H9 (cell line): ENCODE measurements at regions not wholly inside any gene's neighbourhood (a gene's known extent, or its start where the extent isn't known, plus 50 kb on each side); places are given as distances from the start of the nearest gene placed in this dataset.

ENCODE experiments used
- DNase-seq: peaks from one replicate; pipeline ENCODE4 v3.0.0-alpha.2; 2017
- H2AFZ ChIP-seq: one replicate; pipeline ENCODE4 v1.6.1; 2013; ENCODE audit warnings: mild to moderate bottlenecking, low read length, control low read depth, moderate library complexity
- H2AK5ac ChIP-seq: 2 replicates; pipeline ENCODE4 v1.6.1; 2013; ENCODE audit warnings: low read length, control low read depth, mixed read lengths; ENCODE audit not compliant: insufficient read length
- H2BK120ac ChIP-seq: one replicate; pipeline ENCODE4 v1.6.1; 2013; ENCODE audit warnings: low read depth, mild to moderate bottlenecking, low read length, control low read depth, inconsistent platforms; ENCODE audit not compliant: poor library complexity, severe bottlenecking
- H2BK12ac ChIP-seq: 2 replicates; pipeline ENCODE4 v1.6.1; 2013; ENCODE audit warnings: low read length, control low read depth, mixed read lengths, low read depth; ENCODE audit not compliant: insufficient read length
- H2BK15ac ChIP-seq: 2 replicates; pipeline ENCODE4 v1.6.1; 2013; ENCODE audit warnings: low read depth, low read length, control low read depth
- H2BK20ac ChIP-seq: one replicate; pipeline ENCODE4 v1.6.1; 2013; ENCODE audit warnings: low read depth, mild to moderate bottlenecking, low read length, control low read depth, inconsistent platforms; ENCODE audit not compliant: poor library complexity, severe bottlenecking
- H2BK5ac ChIP-seq: 2 replicates; pipeline ENCODE4 v1.6.1; 2013; ENCODE audit warnings: low read length, control low read depth, mixed read lengths; ENCODE audit not compliant: insufficient read length
- H3K14ac ChIP-seq: 2 replicates; pipeline ENCODE4 v1.6.1; 2013; ENCODE audit warnings: low read length, control low read depth; ENCODE audit not compliant: insufficient read depth
- H3K18ac ChIP-seq: 2 replicates; pipeline ENCODE4 v1.6.1; 2013; ENCODE audit warnings: low read depth, mild to moderate bottlenecking, mixed read lengths, low read length, control low read depth; ENCODE audit not compliant: insufficient read length
- H3K23ac ChIP-seq: 2 replicates; pipeline ENCODE4 v1.6.1; 2013; ENCODE audit warnings: low read length, control low read depth, mixed read lengths, low read depth; ENCODE audit not compliant: insufficient read length
- H3K23me2 ChIP-seq: 2 replicates; pipeline ENCODE4 v1.6.1; 2013; ENCODE audit warnings: low read depth, mild to moderate bottlenecking, mixed read lengths, low read length, control low read depth; ENCODE audit not compliant: insufficient read length, poor library complexity, severe bottlenecking
- H3K27ac ChIP-seq: 2 replicates; pipeline ENCODE4 v1.5.1; 2013; ENCODE audit warnings: low read length, control low read depth, mixed read lengths, low read depth; ENCODE audit not compliant: insufficient read length
- H3K27me3 ChIP-seq: 2 replicates; pipeline ENCODE4 v1.6.1; 2013; ENCODE audit warnings: low read length, control low read depth, inconsistent platforms; ENCODE audit not compliant: insufficient read depth
- H3K4ac ChIP-seq: 2 replicates; pipeline ENCODE4 v1.6.1; 2013; ENCODE audit warnings: low read depth, mild to moderate bottlenecking, control low read depth, inconsistent platforms, low read length, moderate library complexity
- H3K4me1 ChIP-seq: 2 replicates; pipeline ENCODE4 v1.6.1; 2013; ENCODE audit warnings: low read length, control low read depth, inconsistent platforms; ENCODE audit not compliant: insufficient read depth
- H3K4me2 ChIP-seq: 2 replicates; pipeline ENCODE4 v1.6.1; 2013; ENCODE audit warnings: low read length, control low read depth, mixed read lengths; ENCODE audit not compliant: insufficient read length, insufficient read depth
- H3K56ac ChIP-seq: 2 replicates; pipeline ENCODE4 v1.6.1; 2013; ENCODE audit warnings: low read depth, mild to moderate bottlenecking, mixed read lengths, low read length, control low read depth; ENCODE audit not compliant: insufficient read length
- H3K79me1 ChIP-seq: 2 replicates; pipeline ENCODE4 v1.6.1; 2013; ENCODE audit warnings: low read depth, mild to moderate bottlenecking, moderate library complexity, low read length, control low read depth, inconsistent platforms; ENCODE audit not compliant: insufficient read depth, poor library complexity, severe bottlenecking
- H3K79me2 ChIP-seq: 2 replicates; pipeline ENCODE4 v1.6.1; 2013; ENCODE audit warnings: low read length, control low read depth, inconsistent platforms; ENCODE audit not compliant: insufficient read depth
- H3K9ac ChIP-seq: 2 replicates; pipeline ENCODE4 v1.6.1; 2013; ENCODE audit warnings: low read length, control low read depth, mixed read lengths; ENCODE audit not compliant: insufficient read length; ENCODE audit errors: extremely low read depth
- H3K9me3 ChIP-seq: one replicate; pipeline ENCODE4 v1.6.1; 2013; ENCODE audit warnings: low read depth, low read length, inconsistent platforms; ENCODE audit not compliant: control insufficient read depth
- H3T11ph ChIP-seq: one replicate; pipeline ENCODE4 v1.6.1; 2013; ENCODE audit warnings: mild to moderate bottlenecking, low read length, control low read depth, inconsistent platforms
- H4K20me1 ChIP-seq: one replicate; pipeline ENCODE4 v1.6.1; 2013; ENCODE audit not compliant: control insufficient read depth, insufficient read length, insufficient read depth
- H4K5ac ChIP-seq: 2 replicates; pipeline ENCODE4 v1.6.1; 2013; ENCODE audit warnings: low read depth, mild to moderate bottlenecking, mixed read lengths, low read length, control low read depth; ENCODE audit not compliant: insufficient read length
- H4K8ac ChIP-seq: replicated peaks from 2 replicates; pipeline ENCODE4 v1.6.1; 2013; ENCODE audit warnings: low read length, control low read depth, mixed read lengths, low read depth; ENCODE audit not compliant: insufficient read length
- H4K91ac ChIP-seq: 2 replicates; pipeline ENCODE4 v1.6.1; 2013; ENCODE audit warnings: low read depth, mild to moderate bottlenecking, moderate library complexity, mixed read lengths, low read length, control low read depth; ENCODE audit not compliant: insufficient read length
- H3K27ac Mint-ChIP-seq, 3 experiments: 2 replicates in 2 of 3; 3 replicates in 1 of 3; pipeline ENCODE4 v1.8.0; 2020 to 2021; ENCODE audit warnings: mixed read lengths in 3 of 3, mild to moderate bottlenecking in 1 of 3, moderate library complexity in 1 of 3
- H3K27me3 Mint-ChIP-seq: 2 replicates; pipeline ENCODE4 v1.8.0; 2021; ENCODE audit warnings: low read depth, mild to moderate bottlenecking, moderate library complexity, mixed read lengths
- H3K36me3 Mint-ChIP-seq, 3 experiments: 2 replicates in 2 of 3; 3 replicates in 1 of 3; pipeline ENCODE4 v1.8.0; 2020 to 2021; ENCODE audit warnings: low read depth in 3 of 3, mixed read lengths in 3 of 3; ENCODE audit not compliant: insufficient read depth in 1 of 3
- H3K4me1 Mint-ChIP-seq, 2 experiments: 2 replicates each; pipeline ENCODE4 v1.8.0; 2020; ENCODE audit warnings: mixed read lengths in 2 of 2
- H3K4me3 Mint-ChIP-seq, 2 experiments: 2 replicates in 1 of 2; 3 replicates in 1 of 2; pipeline ENCODE4 v1.8.0; 2020 to 2021; ENCODE audit warnings: mild to moderate bottlenecking in 2 of 2, mixed read lengths in 2 of 2, moderate library complexity in 1 of 2
- H3K9me3 Mint-ChIP-seq, 2 experiments: 2 replicates in 1 of 2; 3 replicates in 1 of 2; pipeline ENCODE4 v1.8.0; 2020; ENCODE audit warnings: mild to moderate bottlenecking in 2 of 2, mixed read lengths in 2 of 2, moderate library complexity in 1 of 2
- CTCF ChIP-seq: fragments of 200-600 bp; sonication (generic); conservative IDR thresholded peaks from 3 replicates; pipeline ENCODE4 v1.8.0; 2021; ENCODE audit warnings: antibody characterized with exemption, mild to moderate bottlenecking
- WGBS: extraction: QIAGEN DNeasy Blood & Tissue Kit; methylation state at CpG from one replicate; pipeline ENCODE4 v1.1.7; 2013; ENCODE audit warnings: missing lambda C conversion rate, low lambda C conversion rate, mixed read lengths; ENCODE audit not compliant: insufficient read length; ENCODE audit errors: extremely low coverage; 5-methylcytosine and 5-hydroxymethylcytosine counted together

GRCh38 chr16:82382521-82382920 lies 212.5 kb upstream of the MPHOSPH6 start:
- Mint-ChIP-seq H3K36me3 (no peaks in the 10 kb centered on the region), H3K27me3 (peaks cover 7% of the 10 kb centered on the region), H3K9me3 (no peaks in the 10 kb centered on the region), H3K4me1 (peaks cover 4 to 13% of the 10 kb centered on the region in 2 experiments; a peak in 2 of 4 replicates), H3K4me3 (no peak overlapping the region; a peak in 1 of 5 replicates), H3K27ac (peak overlapping the region in 1 of 3 experiments; percentile 57; a peak in 1 of 7 replicates)
- Histone ChIP-seq H4K91ac (no peak overlapping the region), H3K9me3 (no peaks in the 10 kb centered on the region), H2AFZ (no peak overlapping the region), H3K27me3 (no peaks in the 10 kb centered on the region), H2BK15ac (no peak overlapping the region), H2BK12ac (no peak overlapping the region), H4K20me1 (no peaks in the 10 kb centered on the region), H3K14ac (no peak overlapping the region; the same call in 1 of the 2 replicates), H3T11ph (no peak overlapping the region), H2BK20ac (no peak overlapping the region), H4K8ac (no peak overlapping the region), H3K9ac (no peak overlapping the region), H3K23me2 (no peaks in the 10 kb centered on the region), H2BK120ac (no peak overlapping the region), H3K4me2 (no peak overlapping the region), H3K79me2 (no peaks in the 10 kb centered on the region), H2AK5ac (no peak overlapping the region), H3K79me1 (no peaks in the 10 kb centered on the region), H3K27ac (no peak overlapping the region), H2BK5ac (no peak overlapping the region), H3K23ac (no peak overlapping the region), H3K56ac (no peak overlapping the region), H3K4ac (no peak overlapping the region), H3K4me1 (no peaks in the 10 kb centered on the region), H4K5ac (no peak overlapping the region), H3K18ac (no peak overlapping the region)
- WGBS: no CpG with 5 or more reads among the region's 4 CpGs
- DNase-seq: no peak
- no peak for TF ChIP-seq CTCF
